ENCODE measurements at regions not wholly inside any gene's neighbourhood (a gene's known extent, or its start where the extent isn't known, plus 50 kb on each side); places are given as distances from the start of the nearest gene placed in this dataset.

DNA sequence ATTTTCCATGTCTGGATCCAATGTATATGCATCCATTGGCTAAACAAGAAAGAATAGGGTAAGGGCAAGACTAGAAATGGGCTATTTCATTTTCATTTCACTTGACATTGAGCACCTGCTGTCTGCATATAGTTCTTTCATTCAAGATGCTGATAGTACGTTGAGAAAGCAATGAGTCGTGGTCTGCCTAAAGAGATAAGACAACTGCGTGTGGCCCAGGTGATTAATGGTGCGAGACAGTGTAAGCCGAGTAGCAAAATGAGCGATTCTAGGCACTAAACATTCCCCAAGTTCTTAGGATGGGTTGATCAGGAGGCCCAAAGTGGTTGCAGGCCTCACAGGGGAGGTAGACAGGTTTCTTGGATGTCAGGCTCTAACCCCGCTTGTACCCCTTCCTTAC is 235.4 kb downstream of the PDCD6IP start:
- H3K9me3 ChIP-seq (ENCODE audit: control insufficient read depth, low read depth, low read length) = no peaks in the 10 kb centered on the region
- no peaks in the 10 kb centered on the region for H3K4me1 ChIP-seq (ENCODE audit: control insufficient read depth, extremely low read depth, insufficient read depth, low read length)
- no peak overlapping the region for H3K27ac ChIP-seq (ENCODE audit: control insufficient read depth, insufficient read depth, low read length)
- TF ChIP-seq EZH2 (IDR thresholded peaks at IDR 0.05; ENCODE audit: low read length) = no peak
- TF ChIP-seq, protein P1, sequence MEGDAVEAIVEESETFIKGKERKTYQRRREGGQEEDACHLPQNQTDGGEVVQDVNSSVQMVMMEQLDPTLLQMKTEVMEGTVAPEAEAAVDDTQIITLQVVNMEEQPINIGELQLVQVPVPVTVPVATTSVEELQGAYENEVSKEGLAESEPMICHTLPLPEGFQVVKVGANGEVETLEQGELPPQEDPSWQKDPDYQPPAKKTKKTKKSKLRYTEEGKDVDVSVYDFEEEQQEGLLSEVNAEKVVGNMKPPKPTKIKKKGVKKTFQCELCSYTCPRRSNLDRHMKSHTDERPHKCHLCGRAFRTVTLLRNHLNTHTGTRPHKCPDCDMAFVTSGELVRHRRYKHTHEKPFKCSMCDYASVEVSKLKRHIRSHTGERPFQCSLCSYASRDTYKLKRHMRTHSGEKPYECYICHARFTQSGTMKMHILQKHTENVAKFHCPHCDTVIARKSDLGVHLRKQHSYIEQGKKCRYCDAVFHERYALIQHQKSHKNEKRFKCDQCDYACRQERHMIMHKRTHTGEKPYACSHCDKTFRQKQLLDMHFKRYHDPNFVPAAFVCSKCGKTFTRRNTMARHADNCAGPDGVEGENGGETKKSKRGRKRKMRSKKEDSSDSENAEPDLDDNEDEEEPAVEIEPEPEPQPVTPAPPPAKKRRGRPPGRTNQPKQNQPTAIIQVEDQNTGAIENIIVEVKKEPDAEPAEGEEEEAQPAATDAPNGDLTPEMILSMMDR (optimal IDR thresholded peaks at IDR 0.05 in 1 of 3, IDR thresholded peaks at IDR 0.05 in 1 of 3, conservative IDR thresholded peaks at IDR 0.05 in 1 of 3; ENCODE audit: extremely low read depth in 1 of 3, insufficient read depth in 2 of 3, low read length in 3 of 3) = no peak
- DNase-seq (ENCODE audit: low read depth, low spot score) (no peak), FAIRE-seq (no peak)
- no peaks in the 10 kb centered on the region for H3K27me3 ChIP-seq (ENCODE audit: control insufficient read depth, extremely low read depth, insufficient read depth, low read length)
- no peaks in the 10 kb centered on the region for H3K79me2 ChIP-seq (ENCODE audit: control insufficient read depth, insufficient read depth, low read length)
- no peaks in the 10 kb centered on the region for H3K36me3 ChIP-seq (ENCODE audit: control insufficient read depth in 2 of 2, extremely low read depth in 1 of 2, insufficient read depth in 2 of 2, low read length in 2 of 2)
- no peak overlapping the region for H3K9ac ChIP-seq (ENCODE audit: control insufficient read depth, extremely low read depth, insufficient read depth, low read length)
- H3K4me3 ChIP-seq (ENCODE audit: control insufficient read depth in 2 of 3, extremely low read depth in 1 of 3, insufficient read depth in 2 of 3, low read depth in 1 of 3, low read length in 3 of 3) = no peak overlapping the region
- H4K20me1 ChIP-seq (ENCODE audit: control insufficient read depth, extremely low read depth, insufficient read depth, low read length) = no peaks in the 10 kb centered on the region
- dilution Hi-C loops (cut with MboI; ENCODE audit: extremely low pct_ligation_motif_present, low sequenced_read_pairs) = no loop called here
- no peaks in the 10 kb centered on the region for H3K9me1 ChIP-seq (ENCODE audit: control insufficient read depth, extremely low read depth, insufficient read depth, low read length)
- H2AFZ ChIP-seq (ENCODE audit: control insufficient read depth, low read length) = no peak overlapping the region
- H3K4me2 ChIP-seq (ENCODE audit: control insufficient read depth, extremely low read depth, insufficient read depth, low read depth, low read length) = no peak overlapping the region

DNA sequence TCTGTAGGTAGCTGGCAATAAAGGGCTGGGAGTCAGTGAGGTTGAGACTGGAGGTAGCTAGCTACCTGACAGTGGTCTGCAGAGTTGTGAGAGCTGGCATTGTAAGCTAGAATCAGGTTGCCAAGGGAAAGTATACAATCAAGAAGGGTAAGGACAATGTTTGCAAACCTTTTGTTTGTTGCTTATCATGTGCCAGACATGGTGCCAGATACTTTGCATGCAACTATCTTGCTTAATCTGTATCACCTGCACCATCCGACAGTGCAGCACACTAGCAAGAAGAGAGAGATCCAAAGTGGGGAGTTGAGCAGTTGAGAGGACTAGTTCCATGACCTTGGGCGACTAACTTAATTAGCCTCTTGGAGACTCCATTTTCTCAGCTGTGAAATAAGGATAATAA is 236.4 kb downstream of the PDCD6IP start:
- Histone ChIP-seq H2AFZ (ENCODE audit: control insufficient read depth, low read length) (no peak overlapping the region), H3K9me1 (ENCODE audit: control insufficient read depth, extremely low read depth, insufficient read depth, low read length) (no peaks in the 10 kb centered on the region), H3K4me3 (ENCODE audit: control insufficient read depth in 2 of 3, extremely low read depth in 1 of 3, insufficient read depth in 2 of 3, low read depth in 1 of 3, low read length in 3 of 3) (no peak overlapping the region), H3K4me1 (ENCODE audit: control insufficient read depth, extremely low read depth, insufficient read depth, low read length) (no peaks in the 10 kb centered on the region), H3K4me2 (ENCODE audit: control insufficient read depth, extremely low read depth, insufficient read depth, low read depth, low read length) (no peak overlapping the region), H3K79me2 (ENCODE audit: control insufficient read depth, insufficient read depth, low read length) (no peaks in the 10 kb centered on the region), H3K27ac (ENCODE audit: control insufficient read depth, insufficient read depth, low read length) (no peak overlapping the region), H3K9me3 (ENCODE audit: control insufficient read depth, low read depth, low read length) (no peaks in the 10 kb centered on the region), H3K9ac (ENCODE audit: control insufficient read depth, extremely low read depth, insufficient read depth, low read length) (no peak overlapping the region), H3K36me3 (ENCODE audit: control insufficient read depth in 2 of 2, extremely low read depth in 1 of 2, insufficient read depth in 2 of 2, low read length in 2 of 2) (no peaks in the 10 kb centered on the region), H4K20me1 (ENCODE audit: control insufficient read depth, extremely low read depth, insufficient read depth, low read length) (no peaks in the 10 kb centered on the region), H3K27me3 (ENCODE audit: control insufficient read depth, extremely low read depth, insufficient read depth, low read length) (no peaks in the 10 kb centered on the region)
- TF ChIP-seq, protein P1 (optimal IDR thresholded peaks at IDR 0.05 in 1 of 3, IDR thresholded peaks at IDR 0.05 in 1 of 3, conservative IDR thresholded peaks at IDR 0.05 in 1 of 3; ENCODE audit: extremely low read depth in 1 of 3, insufficient read depth in 2 of 3, low read length in 3 of 3) = no peak
- dilution Hi-C loops (cut with MboI; ENCODE audit: extremely low pct_ligation_motif_present, low sequenced_read_pairs) = no loop called here
- no peak for DNase-seq (ENCODE audit: low read depth, low spot score)
- FAIRE-seq = no peak

Measured in keratinocyte (primary cell).